ENCODE measurements at regions not wholly inside any gene's neighbourhood (a gene's known extent, or its start where the extent isn't known, plus 50 kb on each side); places are given as distances from the start of the nearest gene placed in this dataset.

- no peak for DNase-seq
Measured at GRCh38 chr12:124410354-124411175, 115.7 kb downstream of the RFLNA start.

GRCh38 chr12:124408822-124409517 is 114.1 kb downstream of the RFLNA start:
- no peak for DNase-seq

DNA sequence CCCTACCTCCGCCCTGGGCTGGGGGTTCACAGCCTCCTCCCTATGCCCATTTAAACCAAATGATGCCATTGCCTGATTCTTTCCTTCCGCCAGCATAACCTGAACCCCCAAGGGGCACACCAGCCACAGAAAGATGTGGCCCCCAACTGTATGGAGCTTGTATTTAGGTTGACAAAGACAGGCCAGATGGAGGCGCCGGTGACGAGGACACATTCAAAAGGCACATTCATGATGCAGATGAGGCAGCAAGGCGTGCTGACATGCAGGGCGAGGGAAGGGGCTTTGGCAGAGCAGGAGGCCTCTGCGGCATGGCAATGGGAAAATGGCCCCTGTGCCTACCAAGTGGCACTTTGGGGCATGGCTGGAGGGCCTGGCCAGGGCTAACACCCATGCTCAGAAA is 112.2 kb downstream of the RFLNA start:
- no peak for DNase-seq

DNA sequence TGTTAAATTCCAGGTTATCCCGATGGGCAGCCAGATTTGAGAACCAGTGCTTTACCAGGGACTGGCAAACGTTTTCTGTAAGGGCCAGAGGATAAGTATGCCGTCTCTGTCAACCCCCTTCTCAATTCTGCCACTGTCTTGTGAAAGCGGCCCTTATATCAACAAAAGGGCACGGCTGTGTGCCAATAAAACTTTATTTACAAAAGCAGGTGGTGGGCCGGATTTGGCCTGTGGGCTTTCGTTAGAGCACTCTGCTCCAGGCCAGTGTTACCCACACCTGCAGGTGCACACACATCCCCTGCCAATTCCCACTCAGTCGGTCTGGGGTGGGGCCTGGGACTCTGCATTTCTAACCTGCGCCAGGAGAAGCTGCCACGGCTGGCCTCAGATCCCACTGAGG is 111.2 kb downstream of the RFLNA start:
- DNase-seq, result no peak

DNA sequence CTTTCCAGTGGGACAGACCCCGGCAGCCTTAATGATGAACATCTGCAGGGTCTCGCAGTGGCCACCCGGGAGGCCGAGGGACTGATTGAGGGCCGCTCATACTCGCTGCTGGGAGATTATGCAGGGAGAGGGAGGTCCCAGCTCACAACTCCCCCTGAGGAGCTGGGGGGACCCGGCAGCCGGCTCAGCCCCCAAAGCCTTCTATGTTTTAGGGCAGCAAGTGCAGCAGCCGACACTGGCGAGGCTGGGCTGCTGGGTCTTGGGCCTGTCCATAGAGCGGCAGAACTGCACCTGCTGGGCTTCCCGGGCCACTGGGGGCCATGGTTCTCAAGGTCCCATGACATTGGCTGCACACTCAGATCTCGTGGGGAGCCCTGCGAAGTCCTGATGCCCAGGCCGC is 110.7 kb downstream of the RFLNA start:
- no peak for DNase-seq

DNA sequence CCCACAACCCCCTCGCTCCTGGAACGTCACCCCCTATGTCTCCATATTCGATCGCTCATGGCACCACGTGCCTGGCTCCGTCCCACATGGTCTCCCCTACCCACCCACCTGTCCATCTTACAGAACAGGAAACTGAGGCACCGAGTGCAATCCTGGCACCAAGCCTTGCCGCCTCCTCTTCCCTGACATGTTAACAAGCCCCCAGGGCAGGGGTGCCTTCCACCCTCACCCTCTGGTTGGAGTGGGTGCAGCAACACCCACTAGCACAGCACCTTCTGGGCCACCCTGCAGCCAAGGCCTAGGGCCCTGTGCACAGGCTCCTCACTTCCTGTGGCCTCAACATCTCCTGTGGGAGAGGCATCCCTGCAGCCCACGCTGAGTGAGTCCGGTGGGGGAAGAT is 110.3 kb downstream of the RFLNA start:
- DNase-seq, result no peak

DNA sequence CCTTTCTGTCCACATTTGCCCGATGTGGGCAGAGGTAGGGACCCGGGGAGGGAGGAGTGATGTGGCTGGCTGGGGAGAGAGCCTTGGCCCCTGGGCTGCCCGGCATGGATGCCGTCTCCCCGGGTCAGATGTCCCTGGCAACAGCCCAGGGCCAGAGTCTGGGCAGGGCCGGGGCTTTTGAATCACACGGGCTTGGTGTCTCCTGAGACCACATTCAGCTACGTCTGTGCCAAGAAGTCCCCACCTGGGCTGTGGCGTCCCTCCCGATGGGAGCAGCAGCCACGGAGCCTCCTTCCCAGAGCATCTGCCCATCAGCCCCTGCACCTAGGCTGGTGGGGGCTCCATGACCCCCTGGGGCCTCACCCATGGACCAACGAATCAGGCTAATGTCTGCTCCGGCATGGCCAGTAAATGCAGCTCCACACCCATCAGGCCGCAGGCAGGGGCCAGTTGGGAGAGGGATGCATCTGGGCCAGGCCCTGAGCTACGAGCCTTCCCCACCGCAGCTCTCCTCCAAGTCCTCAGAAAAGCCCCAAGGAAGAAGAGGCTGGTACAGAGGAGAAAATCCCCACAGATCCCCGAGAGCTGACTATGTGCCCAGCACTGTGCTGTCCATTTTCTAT is 109.4 kb downstream of the RFLNA start:
- DNase-seq, result no peak

DNA sequence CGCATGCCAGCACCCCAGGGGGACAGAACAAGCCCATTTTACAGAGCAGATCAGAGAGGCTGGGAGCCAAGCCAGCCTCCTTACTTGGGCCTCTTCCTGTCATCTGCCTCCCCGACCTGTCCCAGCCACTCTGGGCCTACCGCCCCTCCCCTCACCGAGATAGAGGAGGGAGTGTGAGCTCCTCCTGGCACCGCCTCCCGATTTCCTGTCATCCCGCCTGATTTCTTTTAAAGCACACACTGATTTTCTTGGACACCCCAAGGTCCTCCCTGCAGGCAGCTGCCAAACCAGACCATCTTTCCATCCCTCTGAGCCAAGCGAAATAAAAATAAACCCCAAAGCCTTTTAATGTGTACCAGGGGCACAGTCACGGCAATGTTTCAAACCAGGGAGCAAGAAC is 108.4 kb downstream of the RFLNA start:
- DNase-seq, result no peak

DNA sequence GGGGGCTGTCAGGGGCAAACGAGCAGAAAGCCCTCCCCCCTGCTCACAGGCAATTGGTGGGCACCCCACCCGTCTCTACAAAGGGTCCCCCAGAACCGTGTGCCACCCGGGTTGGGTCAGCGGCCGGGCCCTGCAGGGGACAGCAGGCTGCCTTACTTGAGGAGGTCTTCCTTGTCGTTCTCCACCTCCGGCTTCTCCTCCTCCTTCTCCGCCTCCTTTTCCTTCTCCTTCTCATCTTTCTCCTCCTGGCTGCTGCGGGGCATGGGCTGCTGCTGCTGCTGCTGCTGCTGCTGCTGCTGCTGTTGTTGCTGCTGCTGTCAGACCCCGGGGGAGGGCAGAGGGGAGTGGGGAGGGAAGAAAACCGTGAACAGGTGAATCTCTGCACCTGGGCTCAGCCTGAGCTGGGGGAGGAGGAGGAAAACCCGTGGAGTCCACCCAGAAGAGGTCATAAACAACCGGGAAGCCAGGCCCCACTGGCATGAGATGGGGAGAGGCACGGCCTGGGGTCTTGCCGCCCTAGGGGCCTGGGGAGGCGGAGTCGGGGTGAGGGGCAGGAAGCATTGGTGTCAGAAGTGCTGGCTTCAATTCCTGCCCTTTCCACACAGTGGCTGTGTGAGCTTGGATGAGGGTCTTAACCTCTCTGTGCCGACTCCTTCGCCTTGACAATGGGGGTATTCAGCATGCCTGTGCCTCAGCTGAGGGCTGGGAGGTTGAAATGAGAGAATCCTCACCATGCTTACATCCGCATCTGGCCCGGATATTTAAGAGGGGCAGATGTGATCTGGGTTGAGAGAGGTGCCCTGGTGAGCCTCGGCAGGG is 107.6 kb downstream of the RFLNA start:
- no peak for DNase-seq

GRCh38 chr12:124401704-124402221 is 106.9 kb downstream of the RFLNA start:
- no peak for DNase-seq

DNA sequence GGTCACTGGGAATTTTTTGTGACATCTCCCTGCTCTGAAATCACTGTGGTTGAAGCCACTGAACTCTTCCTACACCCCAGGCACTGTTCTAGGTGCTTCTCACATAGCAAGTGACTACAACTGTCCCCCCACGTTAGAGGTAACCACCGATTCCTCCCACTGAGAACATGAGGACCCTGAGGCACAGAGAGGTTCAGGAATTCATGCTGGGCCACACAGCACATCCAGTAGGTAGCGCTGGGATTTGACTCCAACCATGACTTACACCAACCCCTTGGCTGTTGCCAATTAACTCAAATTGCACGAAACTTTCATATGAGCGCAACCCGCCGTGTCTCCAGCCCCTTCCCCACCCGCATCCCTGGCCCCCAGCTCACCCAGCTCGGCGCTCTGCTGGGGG is 105.2 kb downstream of the RFLNA start:
- no peak for DNase-seq

GRCh38 chr12:124399622-124400021 is 104.7 kb downstream of the RFLNA start:
- DNase-seq, result peak; percentile 73

DNA sequence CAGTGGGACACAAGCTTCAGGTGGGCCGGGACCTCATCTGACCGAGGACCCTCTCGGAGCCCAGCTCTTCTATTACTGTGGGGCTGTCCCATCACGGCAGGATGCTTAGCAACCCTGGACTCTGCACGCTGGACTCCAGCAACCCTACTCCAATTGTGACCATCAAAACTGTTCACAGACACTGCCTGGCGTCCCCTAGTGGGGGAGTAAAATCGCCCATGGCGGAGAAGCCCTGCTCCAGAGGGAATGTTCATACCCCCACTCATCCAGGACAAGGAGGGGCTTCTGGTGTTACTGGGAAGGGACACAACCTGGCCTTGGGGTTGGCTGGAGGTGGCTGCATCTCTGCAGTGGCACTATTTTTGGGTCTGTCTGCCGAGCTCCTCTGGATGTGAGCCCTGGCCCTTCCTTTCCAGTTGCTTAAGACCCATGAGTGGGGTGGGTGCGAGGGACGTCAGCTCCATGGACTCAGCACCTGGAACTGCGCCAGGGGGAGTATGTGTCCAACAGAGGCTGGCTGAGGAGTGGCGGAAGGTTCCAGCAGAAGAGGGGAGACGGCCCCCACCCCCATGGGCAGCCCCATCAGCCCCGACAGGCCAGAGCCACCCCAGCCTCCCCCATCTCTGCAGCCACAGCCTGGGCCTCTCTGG is 103.8 kb downstream of the RFLNA start:
- no peak for DNase-seq

DNA sequence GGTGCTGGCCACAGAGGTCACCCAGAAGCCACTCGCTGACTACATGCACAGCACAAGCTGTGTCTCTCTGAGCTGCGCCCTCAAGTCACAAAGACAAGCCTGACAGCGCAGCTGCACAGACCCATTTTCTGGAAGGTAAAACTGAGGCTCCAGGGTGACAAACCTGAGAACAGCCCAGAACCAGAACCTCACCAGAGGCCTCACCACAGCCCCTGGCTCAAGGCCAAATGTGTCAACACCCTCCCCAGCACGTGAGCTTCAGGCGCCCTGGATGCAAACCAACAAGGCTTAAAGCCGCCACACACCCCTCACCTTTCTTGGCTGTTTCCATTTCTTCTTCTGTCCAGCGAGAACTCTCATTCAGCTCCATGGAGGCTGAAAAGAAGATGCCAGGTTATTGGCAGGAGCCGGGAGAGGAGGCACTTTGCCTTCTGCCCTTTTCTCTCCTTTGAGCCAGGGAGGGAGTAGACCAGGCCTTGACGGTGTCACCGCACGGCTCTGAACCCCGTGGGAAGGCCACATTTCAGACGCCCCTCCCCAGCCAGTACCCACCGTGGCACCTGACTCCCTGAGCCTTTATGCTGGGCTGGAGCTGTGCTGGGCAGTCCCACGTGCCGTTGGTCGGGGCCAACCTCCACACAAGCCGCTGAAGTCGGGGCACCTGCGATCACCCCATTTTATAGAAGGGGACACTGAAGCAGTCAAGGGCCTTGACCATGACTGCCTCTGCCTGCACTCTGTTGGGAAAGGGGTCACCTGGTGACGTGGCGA is 103.1 kb downstream of the RFLNA start:
- no peak for DNase-seq

DNA sequence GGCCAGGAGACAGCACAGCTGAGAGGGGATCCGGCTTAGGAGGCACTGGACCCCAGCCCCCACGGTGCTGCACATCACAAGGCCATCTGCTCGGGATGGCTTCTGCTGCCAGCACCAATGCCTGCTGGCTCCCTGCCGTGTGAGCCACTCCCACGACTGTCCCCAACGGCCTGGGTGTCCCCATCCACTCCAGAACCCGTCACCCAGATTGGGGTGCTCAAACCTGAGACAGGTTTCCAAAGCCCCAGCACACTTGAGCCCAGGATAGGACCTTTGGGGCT is 102.4 kb downstream of the RFLNA start:
- no peak for DNase-seq

GRCh38 chr12:124396544-124397398 is 101.9 kb downstream of the RFLNA start:
- DNase-seq, result no peak

DNA sequence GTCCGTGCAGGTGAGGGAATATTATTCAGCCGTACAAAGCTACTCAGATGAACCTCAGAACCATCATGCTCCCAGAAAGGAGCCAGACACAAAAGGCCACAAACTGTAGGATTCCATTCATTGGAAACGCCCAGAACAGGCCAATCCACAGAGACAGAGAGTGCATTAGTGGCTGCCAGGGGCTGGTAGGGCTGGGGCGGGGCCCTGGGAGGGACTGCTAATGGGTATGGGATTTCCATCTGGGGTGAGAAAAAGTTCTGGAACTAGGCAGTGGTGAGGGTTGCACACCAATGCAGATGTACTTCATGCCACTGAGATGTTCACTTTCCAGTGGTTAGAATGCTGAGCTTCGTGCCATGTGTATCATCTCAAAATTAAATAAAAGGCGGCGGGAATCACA is 101.1 kb downstream of the RFLNA start:
- no peak for DNase-seq

DNA sequence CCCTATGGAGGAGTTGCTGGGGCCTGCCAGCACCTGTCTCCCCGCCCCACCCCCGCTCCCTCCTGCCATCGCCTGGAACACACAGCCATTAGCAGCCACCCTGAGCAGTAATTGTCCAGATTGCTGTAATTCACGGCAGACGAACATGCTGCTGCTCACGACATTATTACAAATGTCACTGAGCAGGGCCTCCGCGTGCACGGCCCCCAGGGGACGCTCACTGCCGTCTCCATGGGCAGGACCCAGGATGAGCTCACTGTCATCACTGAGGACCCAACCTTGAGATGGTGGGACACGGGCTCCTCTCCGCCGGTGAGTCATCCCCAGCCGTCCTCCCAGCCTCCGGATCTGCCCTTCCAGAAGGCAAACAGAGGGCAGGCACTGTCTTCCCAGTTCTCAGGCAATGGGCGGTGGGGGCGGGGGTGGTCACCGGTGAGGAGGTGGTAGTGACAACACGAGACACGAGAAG is 100.4 kb downstream of the RFLNA start:
- DNase-seq, result no peak

- no peak for DNase-seq
Measured at GRCh38 chr12:124394462-124395128, 99.7 kb downstream of the RFLNA start.

DNA sequence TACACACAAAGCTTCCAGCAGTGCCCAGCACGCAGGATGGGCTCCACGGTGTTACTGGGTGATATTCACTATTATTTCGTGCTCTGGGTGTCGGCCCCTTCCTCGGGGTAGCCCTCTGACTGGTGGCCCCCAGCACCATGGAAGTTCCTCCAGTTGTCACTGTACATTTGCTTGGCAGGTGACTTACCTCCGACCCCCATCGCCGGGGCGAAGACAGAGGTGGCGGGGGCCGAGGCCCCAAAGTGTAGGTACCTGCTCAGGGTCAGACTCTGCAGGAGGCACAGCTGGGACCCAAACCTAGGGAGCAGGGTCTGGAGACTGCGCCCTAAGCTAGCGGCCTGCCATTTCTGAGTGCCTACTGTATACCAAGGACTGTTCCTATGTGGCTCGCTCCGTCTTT is 98.9 kb downstream of the RFLNA start:
- DNase-seq, result no peak

All from activated CD8-positive, alpha-beta memory T cell treated with anti-CD3 and anti-CD28 coated beads, Interleukin-2, amount 50 U/mL, for 48 hours (primary cell).